HG03460 (cell line): ENCODE measurements at regions not wholly inside any gene's neighbourhood (a gene's known extent, or its start where the extent isn't known, plus 50 kb on each side); places are given as distances from the start of the nearest gene placed in this dataset.

Experiments used
- ATAC-seq: cut with Tn5 transposase; IDR thresholded peaks from one replicate; pipeline ENCODE4 v1.9.1; 2021; ENCODE audit not compliant: unreplicated experiment

GRCh38 chr13:78719367-78719766 lies 60.4 kb upstream of the OBI1 start:
- no peak for ATAC-seq

GRCh38 chr13:78714717-78715116 lies 55.8 kb upstream of the OBI1 start:
- ATAC-seq: no peak

GRCh38 chr13:78712831-78713230 lies 53.9 kb upstream of the OBI1 start:
- no peak for ATAC-seq

- no peak for ATAC-seq
Observed at GRCh38 chr13:78709028-78709427, 50.1 kb upstream of the OBI1 start.
